GM23248 (cell line): ENCODE measurements at regions not wholly inside any gene's neighbourhood (a gene's known extent, or its start where the extent isn't known, plus 50 kb on each side); places are given as distances from the start of the nearest gene placed in this dataset.

Experiments
- DNase-seq: peaks from one replicate; pipeline ENCODE4 v3.0.0-alpha.2; 2015
- H2AFZ ChIP-seq: fragments of 200-600 bp; sonication (generic); 2 replicates; pipeline ENCODE4 v1.6.1; 2016; ENCODE audit warnings: antibody characterized with exemption
- H3F3A ChIP-seq: fragments of 200-600 bp; sonication (generic); 2 replicates; pipeline ENCODE4 v1.6.1; 2016; ENCODE audit warnings: mild to moderate bottlenecking, antibody characterized with exemption, mixed run types; ENCODE audit not compliant: insufficient read depth
- H3K27ac ChIP-seq: fragments of 200-600 bp; sonication (generic); 2 replicates; pipeline ENCODE4 v1.5.1; 2016; ENCODE audit warnings: mild to moderate bottlenecking
- H3K27me3 ChIP-seq: fragments of 200-600 bp; sonication (generic); replicated peaks from 2 replicates; pipeline ENCODE4 v1.6.1; 2016; ENCODE audit warnings: mild to moderate bottlenecking; ENCODE audit not compliant: insufficient read depth
- H3K36me3 ChIP-seq: fragments of 200-600 bp; sonication (generic); 2 replicates; pipeline ENCODE4 v1.6.1; 2016; ENCODE audit warnings: low read depth, mild to moderate bottlenecking
- H3K4me1 ChIP-seq: fragments of 200-600 bp; sonication (generic); 2 replicates; pipeline ENCODE4 v1.6.1; 2016; ENCODE audit warnings: mild to moderate bottlenecking; ENCODE audit not compliant: insufficient read depth
- H3K4me2 ChIP-seq: fragments of 200-600 bp; sonication (generic); one replicate; pipeline ENCODE4 v1.6.1; 2016; ENCODE audit warnings: mild to moderate bottlenecking; ENCODE audit not compliant: unreplicated experiment
- H3K4me3 ChIP-seq: fragments of 200-600 bp; sonication (generic); 2 replicates; pipeline ENCODE4 v1.5.1; 2016; ENCODE audit warnings: mild to moderate bottlenecking
- H3K79me2 ChIP-seq: fragments of 200-600 bp; sonication (generic); 2 replicates; pipeline ENCODE4 v1.6.1; 2016; ENCODE audit warnings: mild to moderate bottlenecking; ENCODE audit not compliant: insufficient read depth
- H3K9ac ChIP-seq: fragments of 200-600 bp; sonication (generic); 2 replicates; pipeline ENCODE4 v1.6.1; 2016; ENCODE audit warnings: mild to moderate bottlenecking
- H3K9me2 ChIP-seq: fragments of 200-600 bp; sonication (generic); 2 replicates; pipeline ENCODE4 v1.6.1; 2016; ENCODE audit warnings: mixed run types, mild to moderate bottlenecking, moderate library complexity; ENCODE audit not compliant: insufficient read depth
- H3K9me3 ChIP-seq: fragments of 200-600 bp; sonication (generic); one replicate; pipeline ENCODE4 v1.6.1; 2017; ENCODE audit warnings: low read depth
- H4K20me1 ChIP-seq: fragments of 200-600 bp; sonication (generic); 2 replicates; pipeline ENCODE4 v1.6.0; 2016; ENCODE audit not compliant: insufficient read depth
- EZH2 ChIP-seq: fragments of 200-600 bp; sonication (generic); IDR thresholded peaks from 2 replicates; pipeline ENCODE4 v1.6.1; 2018; ENCODE audit warnings: antibody characterized with exemption, mild to moderate bottlenecking; ENCODE audit not compliant: insufficient read depth, poor library complexity, severe bottlenecking
- EZH2phosphoT487 ChIP-seq: fragments of 200-600 bp; sonication (generic); IDR thresholded peaks from 2 replicates; pipeline ENCODE4 v1.6.1; 2018; ENCODE audit warnings: antibody characterized with exemption, moderate library complexity, mild to moderate bottlenecking, low read depth; ENCODE audit not compliant: insufficient read depth
- WGBS, 2 experiments: methylation state at CpG; one replicate each; pipeline ENCODE4 v1.1.6; 2015 to 2017; ENCODE audit warnings: low lambda C conversion rate in 2 of 2, low coverage in 1 of 2; ENCODE audit errors: missing lambda C conversion rate in 2 of 2; 5-methylcytosine and 5-hydroxymethylcytosine counted together
- in situ Hi-C: fragments of 300-500 bp; cut with MboI; formaldehyde crosslinking; loops from 2 replicates; pipeline ENCODE4 v1.15.0; 2020

DNA sequence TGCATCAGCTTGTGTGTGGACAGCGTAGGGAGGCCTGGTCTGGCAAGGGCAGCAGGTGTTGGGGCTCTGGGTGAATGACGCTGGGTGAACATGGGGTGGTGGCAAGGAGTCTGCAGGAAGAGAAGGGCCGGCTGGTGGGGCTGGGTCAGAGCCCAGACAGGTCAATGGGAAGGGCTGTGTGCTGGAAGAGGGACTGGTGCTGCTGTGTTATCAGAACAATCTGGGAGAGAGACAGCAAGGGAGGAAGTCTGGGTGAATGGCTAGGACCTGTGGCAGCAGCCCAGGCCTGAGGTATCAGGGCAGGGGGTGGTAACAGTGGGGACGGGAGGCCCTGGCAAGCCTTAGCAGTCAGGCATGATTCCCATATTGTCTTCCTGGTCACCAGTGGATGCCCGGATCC is 206.7 kb downstream of the SNX19 start:
- no peak overlapping the region for H3K4me3 ChIP-seq
- H3K9me3 ChIP-seq, result no peaks in the 10 kb centered on the region
- WGBS, 2 experiments, result 81 to 89% methylated on average over 5 of the region's 5 CpGs
- H3K9me2 ChIP-seq, result no peaks in the 10 kb centered on the region
- H3K27me3 ChIP-seq, result peaks cover 15% of the 10 kb centered on the region
- peaks cover 25% of the 10 kb centered on the region for H3K4me1 ChIP-seq
- in situ Hi-C loops, result no loop called here
- H3F3A ChIP-seq, result peaks cover 24% of the 10 kb centered on the region
- H3K36me3 ChIP-seq, result no peaks in the 10 kb centered on the region
- H4K20me1 ChIP-seq, result no peaks in the 10 kb centered on the region
- H3K79me2 ChIP-seq, result no peaks in the 10 kb centered on the region
- TF ChIP-seq EZH2 (no peak), EZH2phosphoT487 (no peak)
- no peak overlapping the region for H3K9ac ChIP-seq
- H3K4me2 ChIP-seq, result no peak overlapping the region
- no peak overlapping the region for H3K27ac ChIP-seq
- no peak for DNase-seq
- no peak overlapping the region for H2AFZ ChIP-seq

DNA sequence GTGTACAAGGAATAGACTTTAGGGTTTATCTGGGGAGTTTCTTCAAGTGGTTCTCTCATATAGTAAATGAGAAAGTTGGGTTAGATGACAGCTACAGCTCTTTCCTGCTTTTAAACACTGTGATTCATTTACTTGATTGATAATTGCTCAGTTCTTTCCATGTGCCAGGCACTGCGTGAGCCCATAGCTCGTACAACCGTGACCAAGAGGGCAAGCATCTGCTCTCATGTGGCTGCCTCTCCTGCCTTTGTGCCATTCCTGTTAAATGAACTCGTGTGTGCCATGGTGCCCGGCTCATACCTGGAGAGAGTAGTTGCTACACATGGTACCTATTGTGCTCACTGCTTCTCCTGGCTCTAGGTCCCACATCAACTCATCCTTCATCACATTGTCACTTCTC is 206.3 kb downstream of the SNX19 start:
- no peaks in the 10 kb centered on the region for H3K9me2 ChIP-seq
- in situ Hi-C loops, result no loop called here
- DNase-seq, result no peak
- 70 to 75% methylated on average over 5 of the region's 5 CpGs for WGBS, 2 experiments
- H3K4me3 ChIP-seq, result no peak overlapping the region
- H3K27me3 ChIP-seq, result peaks cover 18% of the 10 kb centered on the region
- no peak overlapping the region for H3K9ac ChIP-seq
- no peaks in the 10 kb centered on the region for H3K36me3 ChIP-seq
- H3K27ac ChIP-seq, result no peak overlapping the region
- TF ChIP-seq EZH2 (no peak), EZH2phosphoT487 (no peak)
- H3K9me3 ChIP-seq, result no peaks in the 10 kb centered on the region
- H3K4me1 ChIP-seq, result peaks cover 25% of the 10 kb centered on the region
- no peak overlapping the region for H2AFZ ChIP-seq
- H4K20me1 ChIP-seq, result no peaks in the 10 kb centered on the region
- H3F3A ChIP-seq, result peaks cover 24% of the 10 kb centered on the region
- H3K79me2 ChIP-seq, result no peaks in the 10 kb centered on the region
- H3K4me2 ChIP-seq, result no peak overlapping the region

DNA sequence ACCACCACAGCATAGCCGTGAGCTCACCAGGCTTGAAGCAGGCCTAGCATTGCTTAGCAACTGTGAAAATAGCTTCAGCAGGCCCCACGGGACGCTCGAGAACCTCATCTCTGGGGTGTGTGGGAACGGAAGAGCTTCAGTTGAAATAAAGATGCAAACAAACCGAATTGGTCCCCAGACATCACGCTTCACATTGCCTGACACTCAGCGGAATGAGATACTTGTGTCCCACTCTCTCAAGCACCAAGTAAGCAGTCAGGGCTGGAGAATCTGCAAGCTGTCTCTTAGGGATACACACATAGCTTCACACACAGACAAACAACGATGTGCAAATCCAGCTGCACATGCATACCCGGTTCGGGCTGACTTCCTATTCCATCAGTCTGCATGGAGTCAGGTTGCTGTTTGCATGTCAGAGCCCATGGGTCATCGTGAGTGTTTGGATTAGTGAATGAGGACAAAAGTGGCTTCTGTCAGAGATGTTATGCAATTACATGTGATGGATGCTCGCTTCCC is 205.7 kb downstream of the SNX19 start:
- Histone ChIP-seq H3K4me2 (no peak overlapping the region), H3F3A (peaks cover 22% of the 10 kb centered on the region)

DNA sequence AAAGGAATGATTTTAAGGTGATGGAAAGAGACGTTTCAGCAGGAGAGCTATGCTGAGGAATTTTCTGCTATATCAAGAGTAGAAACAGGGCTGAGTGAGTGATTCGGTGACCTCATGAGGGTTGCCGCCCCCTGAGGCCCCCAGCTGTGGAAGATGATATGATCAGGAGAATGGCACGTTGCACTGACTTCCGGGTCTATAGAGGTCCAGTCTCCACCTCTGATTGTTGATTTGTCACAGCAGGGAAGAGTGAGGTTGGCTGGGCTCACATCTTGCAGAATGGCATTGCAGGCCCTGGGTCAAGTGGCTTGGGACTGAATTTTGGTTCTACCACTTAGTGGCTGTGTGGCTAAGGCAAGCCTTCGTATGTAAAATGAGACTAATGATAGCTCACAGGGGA is 205.1 kb downstream of the SNX19 start:
- Histone ChIP-seq H3K4me2 (no peak overlapping the region), H3F3A (peaks cover 15% of the 10 kb centered on the region), H4K20me1 (no peaks in the 10 kb centered on the region), H3K9me2 (no peaks in the 10 kb centered on the region), H3K27ac (no peak overlapping the region), H2AFZ (no peak overlapping the region), H3K9ac (no peak overlapping the region), H3K27me3 (peaks cover 27% of the 10 kb centered on the region), H3K36me3 (no peaks in the 10 kb centered on the region), H3K4me3 (no peak overlapping the region), H3K79me2 (no peaks in the 10 kb centered on the region), H3K4me1 (peaks cover 16% of the 10 kb centered on the region), H3K9me3 (no peaks in the 10 kb centered on the region)
- WGBS, 2 experiments, result 74% methylated on average over 6 of the region's 6 CpGs
- TF ChIP-seq EZH2 (no peak), EZH2phosphoT487 (no peak)
- in situ Hi-C loops, result no loop called here
- no peak for DNase-seq

More for the DNA sequence above, 205.7 kb downstream of the SNX19 start:
- no peak for DNase-seq
- Histone ChIP-seq H3K4me3 (no peak overlapping the region), H3K27ac (no peak overlapping the region), H3K9me3 (no peaks in the 10 kb centered on the region), H3K9ac (no peak overlapping the region), H2AFZ (no peak overlapping the region), H3K4me1 (peaks cover 22% of the 10 kb centered on the region), H3K36me3 (no peaks in the 10 kb centered on the region), H3K79me2 (no peaks in the 10 kb centered on the region), H3K9me2 (no peaks in the 10 kb centered on the region), H4K20me1 (no peaks in the 10 kb centered on the region), H3K27me3 (peaks cover 22% of the 10 kb centered on the region)
- WGBS, 2 experiments, result 81 to 83% methylated on average over 13 of the region's 13 CpGs
- no peak for TF ChIP-seq EZH2phosphoT487
- TF ChIP-seq EZH2, result no peak
- in situ Hi-C loops, result no loop called here

DNA sequence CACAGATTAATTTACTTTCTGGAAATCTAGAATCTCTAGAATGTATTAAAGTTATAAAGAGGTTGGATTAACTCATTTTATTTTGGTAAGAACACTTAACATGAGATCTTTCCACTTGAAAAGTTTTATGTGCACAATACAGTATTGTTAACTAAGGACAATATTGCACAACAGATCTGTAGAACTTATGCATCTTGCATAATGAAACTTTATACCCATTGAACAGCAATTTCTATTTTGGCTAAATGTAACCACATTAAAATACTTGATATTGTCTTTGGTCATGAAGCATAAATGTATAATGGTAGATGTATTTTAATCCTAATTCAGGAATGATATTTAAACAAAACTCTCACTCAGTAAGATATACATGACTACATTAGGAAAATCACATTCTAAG is 203.8 kb downstream of the SNX19 start:
- DNase-seq, result no peak
- Histone ChIP-seq H3F3A (peaks cover 5% of the 10 kb centered on the region), H2AFZ (no peak overlapping the region), H3K27ac (no peak overlapping the region), H4K20me1 (no peaks in the 10 kb centered on the region), H3K4me2 (no peak overlapping the region), H3K4me1 (peaks cover 3% of the 10 kb centered on the region; the same call in 1 of the 2 replicates), H3K27me3 (peaks cover 40% of the 10 kb centered on the region), H3K36me3 (no peaks in the 10 kb centered on the region), H3K9ac (no peak overlapping the region), H3K9me3 (no peaks in the 10 kb centered on the region), H3K79me2 (no peaks in the 10 kb centered on the region), H3K4me3 (no peak overlapping the region), H3K9me2 (no peaks in the 10 kb centered on the region)
- TF ChIP-seq EZH2, result no peak
- TF ChIP-seq EZH2phosphoT487, result no peak
- in situ Hi-C loops, result no loop called here
